Stimulated activated CD4-positive, alpha-beta T cell treated with anti-CD3 and anti-CD28 coated beads, Interleukin-15, amount 100 ng/mL, for 48 hours (primary cell): ENCODE measurements at regions not wholly inside any gene's neighbourhood (a gene's known extent, or its start where the extent isn't known, plus 50 kb on each side); places are given as distances from the start of the nearest gene placed in this dataset.
"Not testable (repeated sequence)": the region's sequence is repeated elsewhere in the genome, so short reads cannot be mapped to it uniquely, and the experiment has no call there.

Source experiments
- DNase-seq, 2 donors: peaks; one replicate each; pipeline ENCODE4 v3.0.0-alpha.2; 2020; ENCODE audit warnings: low read depth in 2 of 2

GRCh38 chr9:89670801-89671434 is 66.1 kb downstream of the GADD45G start:
- no peak for DNase-seq

DNA sequence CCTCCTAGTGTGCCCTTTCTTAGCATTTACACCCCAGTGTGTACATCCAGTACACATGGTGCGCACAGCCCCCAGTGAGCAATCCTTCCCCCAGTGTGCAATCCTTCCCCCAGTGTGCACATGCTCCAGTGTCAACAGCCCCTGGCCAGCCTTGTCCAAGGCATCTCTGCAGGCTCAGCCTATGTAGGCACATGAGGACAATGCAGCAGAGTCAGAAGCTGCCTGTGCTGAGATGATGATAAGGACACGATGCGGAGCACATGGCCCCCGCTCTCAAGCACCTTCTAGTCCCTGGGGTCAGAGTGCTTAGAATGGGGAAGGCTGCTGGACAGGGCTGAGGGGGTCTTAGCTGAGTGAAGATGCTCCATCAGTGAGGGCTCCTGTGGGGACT is 69.8 kb downstream of the GADD45G start:
- no peak for DNase-seq

- DNase-seq = no peak
These were observed 70.4 kb downstream of the GADD45G start for GRCh38 chr9:89675058-89675742.

DNA sequence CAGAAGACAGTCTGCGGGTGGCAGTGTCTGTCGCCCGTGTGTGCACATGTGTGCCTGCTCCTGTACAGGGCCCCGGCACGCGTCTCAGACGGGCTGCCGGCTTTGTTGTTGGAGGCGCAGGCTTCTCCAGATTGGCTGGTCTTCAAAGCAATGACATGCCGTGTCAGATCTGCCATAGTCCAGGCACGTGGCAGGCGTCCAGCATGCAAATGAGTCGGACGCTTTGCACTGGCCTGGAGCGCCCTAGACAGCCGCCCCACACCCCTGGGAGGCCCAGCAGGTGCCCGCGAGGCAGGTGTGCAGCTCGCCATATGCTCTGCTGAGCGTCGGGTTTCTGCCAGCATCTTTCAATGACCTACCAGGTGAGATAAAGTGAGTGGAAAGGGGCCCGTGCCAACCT is 71.5 kb downstream of the GADD45G start:
- no peak for DNase-seq

DNA sequence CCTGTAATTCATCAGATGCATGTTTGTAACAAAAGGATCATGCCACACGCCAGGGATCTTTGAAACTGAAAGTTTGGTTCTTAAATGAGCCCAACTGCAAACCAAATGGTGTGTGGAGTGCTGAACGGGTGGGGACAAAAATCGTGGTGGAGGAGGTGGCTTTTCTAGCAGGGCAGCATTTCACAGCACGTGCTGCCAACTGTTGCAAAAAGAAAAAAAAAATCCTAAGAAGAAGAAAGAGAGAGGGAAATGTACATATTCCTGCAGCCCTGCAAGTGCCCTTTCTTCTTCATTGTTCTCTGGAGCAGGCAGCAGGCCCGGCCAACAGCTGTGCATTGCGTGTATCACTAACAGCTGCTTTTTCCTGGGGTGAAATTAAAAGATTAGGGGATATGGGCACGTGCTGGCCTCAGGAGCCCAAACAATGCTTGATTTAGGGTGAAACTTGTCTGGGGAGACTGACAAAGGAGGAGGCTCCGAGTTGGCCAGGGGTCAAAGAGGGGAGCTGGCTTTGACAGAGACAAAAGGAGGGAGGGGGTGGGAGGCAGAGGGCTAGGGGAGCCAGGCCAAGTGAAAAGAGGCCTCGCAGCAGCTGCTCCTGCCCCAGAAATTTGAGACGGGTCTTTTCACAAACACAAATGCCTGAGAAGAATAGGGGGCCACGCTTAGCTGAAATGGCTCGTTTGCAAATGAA is 73.0 kb downstream of the GADD45G start:
- DNase-seq = no peak

- DNase-seq = no peak
These were observed 73.7 kb downstream of the GADD45G start for GRCh38 chr9:89678396-89679015.

GRCh38 chr9:89679016-89679415 is 74.2 kb downstream of the GADD45G start:
- no peak for DNase-seq

GRCh38 chr9:89679581-89679980 is 74.8 kb downstream of the GADD45G start:
- no peak for DNase-seq

GRCh38 chr9:89680547-89681467 is 76.0 kb downstream of the GADD45G start:
- no peak for DNase-seq

DNA sequence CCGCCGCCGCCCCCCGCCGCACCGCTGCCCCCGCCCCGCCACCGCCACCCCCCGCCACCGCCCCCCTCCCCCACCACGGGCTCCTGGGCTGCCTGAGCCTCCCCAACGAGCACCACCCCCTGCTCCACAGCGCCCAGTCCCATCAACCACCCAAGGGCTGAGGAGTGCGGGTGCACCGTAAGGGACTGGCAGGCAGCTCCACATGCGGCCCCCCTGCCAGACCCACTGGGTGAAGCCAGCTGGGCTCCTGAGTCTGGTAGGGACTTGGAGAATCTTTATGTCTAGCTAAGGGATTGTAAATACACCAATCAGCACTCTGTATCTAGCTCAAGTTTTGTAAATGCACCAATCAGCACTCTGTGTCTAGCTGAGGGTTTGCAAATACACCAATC is 76.7 kb downstream of the GADD45G start:
- not testable (repeated sequence) for DNase-seq

DNA sequence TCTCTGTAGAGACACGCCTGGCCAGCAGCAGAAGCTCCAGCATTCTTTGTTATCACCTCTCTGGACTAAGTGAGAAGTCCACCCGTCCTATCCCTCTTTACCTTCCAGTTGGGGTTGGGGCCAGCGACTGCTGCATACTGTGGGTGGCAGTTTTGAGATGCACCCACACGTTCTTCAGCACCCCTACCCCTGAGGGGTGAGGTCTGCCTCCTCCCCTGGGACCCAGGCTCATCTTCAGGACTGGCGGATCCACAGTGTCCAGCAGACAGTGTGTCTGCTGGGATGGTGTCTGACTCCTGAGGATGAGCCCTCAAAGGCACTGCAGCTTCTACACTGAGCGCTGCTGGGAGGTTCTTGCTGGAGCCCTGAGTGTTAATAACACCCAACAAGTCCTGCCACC is 78.8 kb downstream of the GADD45G start:
- DNase-seq = no peak

- no peak for DNase-seq
These were observed 79.4 kb downstream of the GADD45G start for GRCh38 chr9:89684218-89684617.

DNA sequence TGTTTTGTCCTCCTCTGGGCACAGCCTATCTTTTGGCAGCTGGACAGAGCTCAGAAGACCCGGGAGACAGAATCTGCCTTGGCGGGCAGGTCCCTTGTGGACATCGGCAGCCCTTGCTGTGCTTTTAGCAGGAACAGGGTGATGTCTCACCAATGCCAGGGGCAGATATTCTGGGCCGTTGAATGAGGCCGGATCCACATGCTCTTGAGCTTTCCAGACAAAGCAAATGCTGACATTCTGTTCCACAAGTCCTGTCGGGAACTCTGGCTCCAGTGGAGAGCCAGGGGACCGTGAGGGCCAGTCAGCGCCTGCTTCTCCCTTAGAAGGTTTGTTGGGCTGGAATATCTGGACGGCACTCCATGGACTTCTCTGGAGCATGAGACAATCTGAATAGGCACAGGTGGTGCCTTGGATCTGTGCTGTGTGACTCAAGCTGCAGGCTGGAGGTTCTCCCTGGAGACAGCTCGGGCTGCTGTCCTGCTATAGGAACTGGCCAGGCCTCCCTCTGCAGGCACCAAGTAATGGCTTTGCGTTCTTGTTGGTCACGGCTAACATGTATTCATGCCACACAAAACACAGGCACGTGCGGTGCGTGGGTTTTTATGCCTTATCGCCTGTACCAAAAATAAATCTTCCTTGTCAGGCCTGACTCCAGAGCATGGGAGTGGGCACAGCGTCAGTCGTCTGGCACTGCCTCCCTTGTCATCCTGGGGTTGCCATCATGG is 80.3 kb downstream of the GADD45G start:
- no peak for DNase-seq

DNA sequence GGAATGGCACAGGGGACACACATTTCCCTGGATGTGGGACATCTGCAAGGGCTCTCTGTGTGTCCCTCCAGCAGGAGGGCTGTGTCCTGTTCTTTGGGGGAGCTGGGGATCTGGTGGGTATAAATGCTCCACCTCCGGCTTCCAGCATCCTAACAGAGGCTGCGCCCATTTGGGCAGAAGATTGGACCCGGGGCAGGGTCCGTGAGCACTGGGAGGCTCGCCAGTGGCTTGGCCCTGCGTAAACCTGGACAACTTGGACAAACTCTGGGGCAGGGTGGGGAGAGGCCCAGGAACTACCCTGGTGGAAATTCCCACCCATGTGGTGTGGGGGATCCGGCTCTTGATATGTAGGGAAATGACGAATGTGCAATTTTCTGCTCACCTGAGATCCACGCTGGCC is 80.9 kb downstream of the GADD45G start:
- DNase-seq = no peak

DNA sequence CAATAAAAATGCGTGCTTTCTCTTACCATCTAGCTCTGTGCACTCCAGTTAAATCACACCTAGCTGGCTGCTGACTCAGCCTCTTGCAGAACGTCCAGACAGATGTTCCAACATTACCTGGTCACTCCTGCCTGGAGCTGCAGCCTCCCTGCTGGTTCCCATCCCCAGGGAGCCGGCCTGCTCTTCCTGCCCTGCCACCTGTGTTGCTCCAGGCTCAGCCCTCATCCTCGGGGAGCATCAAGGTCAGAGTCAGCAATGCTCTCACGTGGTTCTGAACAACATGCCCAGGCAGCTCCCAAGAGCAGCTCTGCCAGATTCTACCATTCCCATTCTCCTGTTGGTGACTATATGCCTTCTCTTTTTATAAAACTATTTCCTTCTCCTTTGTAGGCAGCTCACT is 81.3 kb downstream of the GADD45G start:
- DNase-seq = no peak

DNA sequence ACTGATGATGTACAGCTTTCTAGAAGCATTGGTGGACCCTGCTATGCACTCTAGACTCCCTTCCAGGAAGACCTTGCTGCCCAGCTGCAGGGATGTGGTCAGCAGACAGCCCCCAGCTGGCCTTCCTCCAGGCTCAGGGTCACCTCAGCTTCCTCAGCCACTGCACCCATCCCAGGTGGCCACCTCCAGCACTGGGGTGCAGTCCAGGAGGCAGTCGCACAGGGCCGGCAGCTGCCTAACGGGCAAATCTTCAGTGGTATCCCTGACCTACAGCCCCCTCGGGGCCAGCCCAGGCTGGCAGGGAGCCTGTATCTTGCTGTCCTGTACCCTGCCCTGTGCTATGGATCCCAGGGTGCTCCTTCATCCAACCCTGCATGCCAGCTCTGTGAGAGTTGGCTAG is 81.8 kb downstream of the GADD45G start:
- no peak for DNase-seq

GRCh38 chr9:89687188-89687587 is 82.4 kb downstream of the GADD45G start:
- no peak for DNase-seq

- DNase-seq = no peak
These were observed 83.0 kb downstream of the GADD45G start for GRCh38 chr9:89687848-89688247.

- not testable (repeated sequence) for DNase-seq
These were observed 84.5 kb downstream of the GADD45G start for GRCh38 chr9:89689321-89689720.

DNA sequence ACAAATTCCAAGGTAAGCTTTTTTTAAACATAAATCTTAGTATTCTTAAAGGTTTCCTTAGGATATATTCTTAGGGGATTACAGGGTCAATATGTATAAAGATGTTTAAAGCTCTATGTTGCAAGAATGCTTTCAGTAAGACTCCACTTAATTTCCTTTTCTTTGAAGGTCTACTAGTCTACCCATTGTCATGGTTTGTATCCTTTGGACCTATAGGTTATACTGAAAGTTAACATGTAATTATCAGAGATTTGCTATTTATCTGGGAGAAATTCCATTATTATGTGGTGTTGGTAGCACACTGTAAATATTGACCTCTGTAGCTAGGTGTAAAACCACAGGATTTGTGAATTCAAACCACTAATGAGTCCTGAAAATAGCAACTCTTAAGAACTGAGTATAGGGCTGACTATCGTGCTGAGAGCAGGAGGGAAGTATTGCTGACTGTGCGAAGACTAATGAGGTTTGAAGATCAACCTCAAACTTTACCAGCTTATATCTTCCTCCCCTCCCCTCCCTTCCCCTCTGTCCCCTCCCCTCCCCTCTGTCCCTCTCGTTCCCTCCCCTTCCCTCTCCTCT is 85.6 kb downstream of the GADD45G start:
- no peak for DNase-seq
